GM10266 (cell line): ENCODE measurements at regions not wholly inside any gene's neighbourhood (a gene's known extent, or its start where the extent isn't known, plus 50 kb on each side); places are given as distances from the start of the nearest gene placed in this dataset.

ENCODE experiments used
- DNase-seq: peaks from one replicate; pipeline ENCODE4 v3.0.0; 2012; ENCODE audit errors: extremely low spot score
- TF ChIP-seq, protein P1 (sequence below): IDR thresholded peaks from 2 replicates; pipeline ENCODE4 v1.5.1; 2012; ENCODE audit warnings: mild to moderate bottlenecking, low read depth; ENCODE audit not compliant: control insufficient read depth, insufficient read depth; ENCODE audit errors: missing control alignments

DNA sequence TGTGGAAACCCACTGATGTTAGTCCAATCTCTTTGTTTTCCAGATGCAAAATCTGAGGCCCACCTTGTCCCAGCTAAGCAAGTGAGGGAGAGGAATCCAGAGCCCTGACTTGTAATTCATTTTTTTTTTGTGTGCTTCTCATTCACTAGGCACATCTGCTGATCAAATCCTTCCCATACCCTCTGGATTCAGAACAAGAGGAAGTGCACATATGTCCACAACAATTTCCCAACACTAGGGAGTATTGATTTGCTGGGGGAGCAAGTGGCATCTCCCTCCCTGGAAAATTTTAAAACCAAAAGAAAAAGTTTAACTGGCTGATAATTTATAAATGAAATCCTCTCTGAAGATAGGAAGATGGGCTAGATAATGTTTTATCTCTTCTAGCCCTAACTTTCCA, 94.6 kb upstream of the RFC3 start:
- TF ChIP-seq, protein P1, sequence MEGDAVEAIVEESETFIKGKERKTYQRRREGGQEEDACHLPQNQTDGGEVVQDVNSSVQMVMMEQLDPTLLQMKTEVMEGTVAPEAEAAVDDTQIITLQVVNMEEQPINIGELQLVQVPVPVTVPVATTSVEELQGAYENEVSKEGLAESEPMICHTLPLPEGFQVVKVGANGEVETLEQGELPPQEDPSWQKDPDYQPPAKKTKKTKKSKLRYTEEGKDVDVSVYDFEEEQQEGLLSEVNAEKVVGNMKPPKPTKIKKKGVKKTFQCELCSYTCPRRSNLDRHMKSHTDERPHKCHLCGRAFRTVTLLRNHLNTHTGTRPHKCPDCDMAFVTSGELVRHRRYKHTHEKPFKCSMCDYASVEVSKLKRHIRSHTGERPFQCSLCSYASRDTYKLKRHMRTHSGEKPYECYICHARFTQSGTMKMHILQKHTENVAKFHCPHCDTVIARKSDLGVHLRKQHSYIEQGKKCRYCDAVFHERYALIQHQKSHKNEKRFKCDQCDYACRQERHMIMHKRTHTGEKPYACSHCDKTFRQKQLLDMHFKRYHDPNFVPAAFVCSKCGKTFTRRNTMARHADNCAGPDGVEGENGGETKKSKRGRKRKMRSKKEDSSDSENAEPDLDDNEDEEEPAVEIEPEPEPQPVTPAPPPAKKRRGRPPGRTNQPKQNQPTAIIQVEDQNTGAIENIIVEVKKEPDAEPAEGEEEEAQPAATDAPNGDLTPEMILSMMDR, result no peak
- DNase-seq, result no peak

DNA sequence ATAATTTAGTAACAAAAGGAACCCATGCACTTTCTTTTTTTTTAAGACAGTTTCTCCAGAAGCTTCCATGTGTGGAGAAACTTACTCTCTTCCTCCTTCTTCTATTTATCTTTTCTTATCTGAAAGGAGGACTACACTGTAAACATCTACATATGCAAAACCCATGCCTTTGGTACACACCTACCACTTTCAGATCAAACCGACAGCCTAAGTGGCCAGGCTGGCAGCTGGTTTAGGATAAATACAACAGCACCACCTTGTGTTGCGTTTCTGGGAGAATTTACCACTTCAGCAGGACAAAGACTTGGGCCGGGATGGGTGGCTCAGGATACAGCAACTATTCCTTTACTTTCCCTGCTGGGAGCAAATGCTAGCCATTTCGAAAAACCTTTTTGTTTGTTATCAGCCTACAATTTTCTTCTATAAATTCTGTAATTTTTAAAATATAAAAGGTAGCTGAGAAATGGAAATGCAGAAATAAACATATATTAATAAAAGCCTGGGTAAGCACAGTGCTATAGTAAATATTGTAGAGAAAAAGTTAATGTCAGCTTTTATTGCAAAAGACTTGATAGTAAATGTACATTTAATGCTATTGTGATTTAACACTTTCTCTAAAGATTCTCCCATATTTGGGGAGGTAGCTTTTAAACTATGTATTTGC, 94.0 kb upstream of the RFC3 start:
- TF ChIP-seq, protein P1, result peak; percentile 74
- peak; percentile 51 for DNase-seq

DNA sequence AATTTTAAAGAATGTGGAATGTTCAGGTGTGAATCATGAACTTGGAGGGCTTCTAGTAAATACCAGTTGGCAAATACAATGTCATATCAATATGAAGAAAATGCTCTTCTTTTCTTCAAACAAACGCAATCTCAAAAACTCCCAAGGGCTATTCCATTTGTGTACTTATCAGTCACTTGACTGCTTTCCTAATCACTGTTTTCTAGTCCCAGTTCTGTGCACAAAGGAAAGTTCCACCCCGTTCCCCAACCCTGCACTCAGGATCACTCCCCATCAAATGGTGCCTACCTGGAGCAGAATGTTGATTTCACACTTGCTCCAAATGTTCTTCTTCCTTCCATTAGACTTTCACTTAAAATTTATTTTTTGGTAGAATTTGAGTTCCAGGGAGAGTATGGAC, 92.6 kb upstream of the RFC3 start:
- TF ChIP-seq, protein P1, result no peak

DNA sequence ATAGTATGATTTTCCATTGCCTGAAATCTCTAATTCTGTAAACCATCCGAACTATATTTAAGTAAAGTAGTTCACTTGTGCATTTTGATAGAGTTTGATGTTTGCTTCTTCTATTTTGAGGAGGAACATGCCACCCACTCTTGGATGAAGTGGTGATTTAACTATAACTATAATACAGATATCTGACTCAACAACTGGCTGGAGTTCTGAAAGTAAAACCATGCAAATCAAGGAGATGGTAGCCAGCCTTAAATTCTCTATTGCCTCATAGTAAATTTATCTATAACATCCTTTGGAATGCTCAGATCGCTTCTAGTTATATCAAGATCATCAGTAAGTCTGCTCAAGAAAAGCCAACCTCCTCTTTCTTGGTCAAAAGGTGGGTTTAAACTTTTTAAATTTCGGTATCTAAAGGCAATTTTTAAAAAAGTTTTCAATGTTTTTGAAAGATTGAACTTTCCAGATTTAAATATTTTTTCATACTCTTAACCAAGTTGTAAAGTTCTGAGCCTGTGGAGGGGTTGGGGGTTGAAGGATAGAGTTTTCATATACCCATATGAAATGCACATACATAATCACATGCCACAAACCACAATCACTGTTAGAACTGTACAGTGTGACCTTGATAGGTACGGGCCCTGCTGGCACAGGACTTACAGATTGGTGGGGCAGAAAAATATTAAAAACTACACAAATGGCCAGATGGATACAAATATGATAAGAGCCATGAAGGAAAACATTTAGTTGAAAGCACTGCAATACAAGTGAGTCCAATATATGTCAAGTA, 90.5 kb upstream of the RFC3 start:
- no peak for DNase-seq
- TF ChIP-seq, protein P1, result no peak

More for the DNA sequence above, 92.6 kb upstream of the RFC3 start:
- no peak for DNase-seq

DNA sequence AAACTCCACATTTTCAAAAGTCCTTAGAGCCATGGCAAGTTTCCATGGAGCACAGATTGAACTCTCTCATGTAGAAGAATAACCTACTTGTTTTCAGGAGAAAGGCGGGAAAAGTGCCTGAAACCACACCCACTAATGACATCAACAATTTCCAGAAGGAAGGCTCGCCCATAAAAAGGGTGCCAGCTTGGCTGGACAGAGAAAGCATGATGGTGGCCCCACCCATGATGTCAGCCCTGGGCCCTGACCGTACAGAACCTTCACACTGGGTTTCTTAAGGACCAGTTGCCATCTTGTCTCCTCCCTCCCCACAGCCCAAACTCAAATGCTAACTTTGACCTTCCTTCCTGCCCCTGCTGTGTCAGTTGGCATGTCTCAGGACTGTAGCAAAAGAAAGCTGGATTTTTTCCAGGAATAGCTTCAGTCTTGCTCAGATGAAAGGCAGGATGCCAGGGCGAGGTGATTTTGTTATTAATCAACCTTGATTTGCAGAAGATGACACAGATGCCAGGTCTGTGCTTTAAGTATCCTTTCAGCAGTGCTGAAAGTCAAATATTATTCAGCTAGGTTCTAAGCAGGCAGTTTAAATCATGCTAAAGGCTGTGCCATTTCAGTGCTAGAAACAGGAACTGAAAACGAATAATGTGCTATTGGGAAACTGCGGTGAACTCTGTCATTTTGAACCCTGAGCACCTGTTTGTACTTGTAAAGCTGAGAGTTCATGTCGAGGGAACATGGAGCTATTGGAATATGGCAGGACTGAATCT, 89.5 kb upstream of the RFC3 start:
- TF ChIP-seq, protein P1, result no peak
- DNase-seq, result peak; percentile 44

DNA sequence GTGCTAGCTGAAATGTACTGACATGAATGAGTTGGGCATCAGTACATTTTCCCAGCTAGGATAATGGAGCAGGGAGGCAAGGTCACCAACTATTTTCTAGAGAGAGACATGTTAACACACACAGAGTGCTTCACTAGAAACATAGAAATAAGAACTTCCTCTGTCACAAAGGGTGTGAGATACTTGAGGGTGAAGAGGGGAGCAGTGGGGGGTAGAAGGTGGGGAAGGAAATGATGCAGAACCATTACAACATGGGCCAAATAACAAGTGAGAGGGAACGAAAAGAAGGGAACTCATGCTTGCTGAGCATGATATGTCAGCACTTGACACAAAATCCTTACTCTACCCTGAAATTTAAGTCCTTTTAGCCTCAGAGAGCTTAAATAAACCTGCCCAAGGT, 87.8 kb upstream of the RFC3 start:
- TF ChIP-seq, protein P1, result no peak

More for the DNA sequence above, 87.8 kb upstream of the RFC3 start:
- no peak for DNase-seq
